LNCaP clone FGC (cell line): ENCODE measurements at regions not wholly inside any gene's neighbourhood (a gene's known extent, or its start where the extent isn't known, plus 50 kb on each side); places are given as distances from the start of the nearest gene placed in this dataset.

ENCODE experiments used
- DNase-seq: peaks from one replicate; pipeline ENCODE4 v3.0.0-alpha.2; 2011; ENCODE audit warnings: low read depth
- H3K4me3 ChIP-seq: 2 replicates; pipeline ENCODE4 v1.5.1; 2011; ENCODE audit warnings: mild to moderate bottlenecking, low read depth, low read length, control low read depth
- CTCF ChIP-seq: IDR thresholded peaks from 2 replicates; pipeline ENCODE4 v1.5.1; 2012; ENCODE audit warnings: mild to moderate bottlenecking; ENCODE audit not compliant: control insufficient read depth, insufficient read depth; ENCODE audit errors: extremely low read depth

- no peak for DNase-seq
- no peak overlapping the region for H3K4me3 ChIP-seq
- no peak for TF ChIP-seq CTCF
These were observed 68.8 kb downstream of the ATXN3L start for GRCh38 chrX:13250826-13251580.

GRCh38 chrX:13248867-13249486 lies 70.9 kb downstream of the ATXN3L start:
- TF ChIP-seq CTCF: no peak

GRCh38 chrX:13239272-13239671 lies 80.6 kb downstream of the ATXN3L start:
- TF ChIP-seq CTCF: no peak
- no peak for DNase-seq
- H3K4me3 ChIP-seq: no peak overlapping the region

More at GRCh38 chrX:13248867-13249486, 70.9 kb downstream of the ATXN3L start:
- DNase-seq: no peak
- H3K4me3 ChIP-seq: no peak overlapping the region

GRCh38 chrX:13235930-13236329 lies 83.9 kb downstream of the ATXN3L start:
- DNase-seq: no peak
- TF ChIP-seq CTCF: no peak
- no peak overlapping the region for H3K4me3 ChIP-seq

- no peak overlapping the region for H3K4me3 ChIP-seq
These were observed 87.4 kb downstream of the ATXN3L start for GRCh38 chrX:13232484-13232883.

GRCh38 chrX:13226214-13226613 lies 93.6 kb downstream of the ATXN3L start:
- TF ChIP-seq CTCF: no peak
- no peak for DNase-seq

More at GRCh38 chrX:13232484-13232883, 87.4 kb downstream of the ATXN3L start:
- DNase-seq: no peak
- TF ChIP-seq CTCF: no peak

More at GRCh38 chrX:13226214-13226613, 93.6 kb downstream of the ATXN3L start:
- no peak overlapping the region for H3K4me3 ChIP-seq
